ENCODE measurements at regions not wholly inside any gene's neighbourhood (a gene's known extent, or its start where the extent isn't known, plus 50 kb on each side); places are given as distances from the start of the nearest gene placed in this dataset.

GRCh38 chr18:56273541-56274219 lies 364.7 kb downstream of the TXNL1 start (continued):
- TF ChIP-seq EED (IDR thresholded peaks at IDR 0.05; ENCODE audit: low read depth), result no peak
- no peak for TF ChIP-seq ZNF24 (IDR thresholded peaks at IDR 0.05)
- TF ChIP-seq PKNOX1 (IDR thresholded peaks at IDR 0.05), result no peak
- no peak for TF ChIP-seq CEBPZ (IDR thresholded peaks at IDR 0.05; ENCODE audit: low read depth, low read length)
- TF ChIP-seq YY1 (IDR thresholded peaks at IDR 0.05; ENCODE audit: low read depth, low read length), result no peak

- WGBS (ENCODE audit: insufficient coverage, insufficient replicate concordance, low lambda C conversion rate, missing lambda C conversion rate), result 100% methylated on average over 1 of the region's 1 CpG
- ATAC-seq (no peak), DNase-seq (ENCODE audit: low read depth, low spot score) (no peak), FAIRE-seq (no peak)
- no peaks in the 10 kb centered on the region; the same call in 2 of the 3 replicates for H3K9me3 ChIP-seq (replicated peaks; ENCODE audit: control insufficient read depth, insufficient read depth, low read length)
- no peaks in the 10 kb centered on the region for H3K79me2 ChIP-seq (ENCODE audit: control insufficient read depth, insufficient read depth, low read length)
- H3K9ac ChIP-seq (ENCODE audit: control insufficient read depth, insufficient read depth, low read length), result no peak overlapping the region
- no peaks in the 10 kb centered on the region for H3K36me3 ChIP-seq (ENCODE audit: control insufficient read depth in 2 of 2, insufficient read depth in 2 of 2, low read length in 1 of 2)
- H3K4me1 ChIP-seq (ENCODE audit: control insufficient read depth, insufficient read depth, low read length), result no peaks in the 10 kb centered on the region
- ChIA-PET POLR2A (no interaction called here), CTCF (no interaction called here), SMC1A (ENCODE audit: uncharacterized antibody, unreplicated experiment) (no interaction called here), RAD21 (ENCODE audit: unreplicated experiment) (no interaction called here)
- H4K20me1 ChIP-seq (ENCODE audit: control insufficient read depth, insufficient read depth), result no peaks in the 10 kb centered on the region
- H3K4me2 ChIP-seq (ENCODE audit: control insufficient read depth, insufficient read depth), result no peak overlapping the region
- in situ Hi-C loops (cut with MboI) (no loop called here), intact Hi-C loops (cut with micrococcal nuclease; ENCODE audit: unreplicated experiment) (no loop called here)
- TF ChIP-seq RELB (IDR thresholded peaks at IDR 0.05; ENCODE audit: low read depth) (no peak), ETV6 (conservative IDR thresholded peaks at IDR 0.05 in 1 of 2, IDR thresholded peaks at IDR 0.05 in 1 of 2; ENCODE audit: borderline replicate concordance in 1 of 2, low read depth in 1 of 2) (no peak), ZNF24 (IDR thresholded peaks at IDR 0.05) (no peak), SPI1 (IDR thresholded peaks at IDR 0.05; ENCODE audit: borderline replicate concordance, insufficient read depth, low read depth, low read length) (no peak), MLLT1 (IDR thresholded peaks at IDR 0.05) (no peak), CTCF (IDR thresholded peaks at IDR 0.05 in 2 of 3, conservative IDR thresholded peaks at IDR 0.05 in 1 of 3; ENCODE audit: control insufficient read depth in 2 of 3, extremely low read depth in 1 of 3, insufficient read depth in 1 of 3, low read depth in 3 of 3, low read length in 3 of 3) (no peak), HDAC2 (IDR thresholded peaks at IDR 0.05) (no peak), JUNB (IDR thresholded peaks at IDR 0.05) (no peak)
- no peak overlapping the region for H3K27ac ChIP-seq (ENCODE audit: control insufficient read depth, insufficient read depth)
- no TSS peak for BruUV-seq (replicated peaks)
- no peaks in the 10 kb centered on the region for H3K27me3 ChIP-seq (replicated peaks in 1 of 2; ENCODE audit: control insufficient read depth in 2 of 2, insufficient read depth in 2 of 2, low read length in 1 of 2)
- H3K4me3 ChIP-seq, result no peak overlapping the region
- no peak overlapping the region for H2AFZ ChIP-seq (ENCODE audit: control insufficient read depth, low read depth, low read length)
Observed at GRCh38 chr18:56270671-56271250, 367.6 kb downstream of the TXNL1 start.
